Fibroblast of the aortic adventitia (primary cell): ENCODE measurements at regions not wholly inside any gene's neighbourhood (a gene's known extent, or its start where the extent isn't known, plus 50 kb on each side); places are given as distances from the start of the nearest gene placed in this dataset.

Experiments used
- DNase-seq: peaks from one replicate; pipeline ENCODE4 v3.0.0-alpha.2; 2010; ENCODE audit warnings: low read depth
- H3K4me3 ChIP-seq: 2 replicates; pipeline ENCODE4 v1.5.1; 2011; ENCODE audit warnings: low read depth, mild to moderate bottlenecking, control low read depth, low read length, moderate library complexity
- CTCF ChIP-seq: IDR thresholded peaks from 2 replicates; pipeline ENCODE4 v1.5.1; 2011; ENCODE audit warnings: mild to moderate bottlenecking, low read length, control low read depth, inconsistent platforms; ENCODE audit not compliant: insufficient read depth

GRCh38 chr5:97915106-97915505 lies 732.1 kb upstream of the RIOK2 start:
- DNase-seq = no peak
- TF ChIP-seq CTCF = no peak
- H3K4me3 ChIP-seq = no peak overlapping the region

GRCh38 chr5:97918057-97918456 lies 735.0 kb upstream of the RIOK2 start:
- H3K4me3 ChIP-seq = no peak overlapping the region
- no peak for TF ChIP-seq CTCF
- no peak for DNase-seq

GRCh38 chr5:97918620-97919019 lies 735.6 kb upstream of the RIOK2 start:
- peak; percentile 4 for DNase-seq

GRCh38 chr5:97919719-97920118 lies 736.7 kb upstream of the RIOK2 start:
- no peak for TF ChIP-seq CTCF
- DNase-seq = no peak
- no peak overlapping the region for H3K4me3 ChIP-seq

More at GRCh38 chr5:97918620-97919019, 735.6 kb upstream of the RIOK2 start:
- no peak overlapping the region for H3K4me3 ChIP-seq
- no peak for TF ChIP-seq CTCF

GRCh38 chr5:97922776-97923175 lies 739.7 kb upstream of the RIOK2 start:
- DNase-seq = no peak
- TF ChIP-seq CTCF = no peak
- H3K4me3 ChIP-seq = no peak overlapping the region

GRCh38 chr5:97923496-97923895 lies 740.4 kb upstream of the RIOK2 start:
- no peak overlapping the region for H3K4me3 ChIP-seq
- DNase-seq = no peak
- no peak for TF ChIP-seq CTCF

GRCh38 chr5:97923997-97924396 lies 741.0 kb upstream of the RIOK2 start:
- no peak overlapping the region for H3K4me3 ChIP-seq
- no peak for DNase-seq
- TF ChIP-seq CTCF = no peak
